AG04449 (cell line): ENCODE measurements at regions not wholly inside any gene's neighbourhood (a gene's known extent, or its start where the extent isn't known, plus 50 kb on each side); places are given as distances from the start of the nearest gene placed in this dataset.

Experiments
- CTCF ChIA-PET: fragments of 350-600 bp; formaldehyde crosslinking; extraction: SDS; loops from one replicate; lab custom pipeline; 2021; ENCODE audit warnings: antibody characterized with exemption; lab: Yijun Ruan, JAX
- POLR2A ChIA-PET: fragments of 400-600, 350-600 bp; formaldehyde crosslinking; extraction: SDS; loops from one replicate; lab custom pipeline; 2020; ENCODE audit warnings: antibody characterized with exemption, inconsistent platforms; lab: Yijun Ruan, JAX
- DNase-seq: peaks from one replicate; pipeline ENCODE4 v3.0.0-alpha.2; 2010; ENCODE audit warnings: low read depth, low spot score
- H3K4me3 ChIP-seq: 2 replicates; pipeline ENCODE4 v1.5.1; 2011; ENCODE audit warnings: low read depth, mild to moderate bottlenecking, control low read depth, low read length
- TF ChIP-seq, protein P1 (sequence below): IDR thresholded peaks from one replicate; pipeline ENCODE4 v1.5.1; 2011; ENCODE audit warnings: mild to moderate bottlenecking, moderate library complexity, low read length, control low read depth, inconsistent platforms; ENCODE audit not compliant: insufficient read depth; ENCODE audit errors: missing control alignments

DNA sequence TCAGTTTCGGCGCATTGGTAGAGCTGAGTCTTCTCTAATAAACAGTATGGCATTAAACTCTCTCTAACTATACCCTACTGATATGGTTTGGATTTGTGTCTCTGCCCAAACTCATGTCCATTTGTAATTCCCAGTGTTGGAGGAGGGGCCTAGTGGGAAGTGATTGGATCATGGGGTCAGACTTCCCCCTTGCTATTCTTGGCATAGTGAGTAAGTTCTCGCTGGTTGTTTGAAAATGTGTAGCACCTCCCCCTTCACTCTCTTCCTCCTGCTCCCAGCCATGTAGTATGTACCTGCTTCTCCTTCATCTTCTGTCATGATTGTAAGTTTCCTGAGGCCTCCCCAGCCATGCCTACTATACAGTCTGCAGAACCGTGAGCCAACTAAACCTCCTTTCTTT, 682.7 kb upstream of the ARGLU1 start:
- DNase-seq, result no peak
- TF ChIP-seq, protein P1, sequence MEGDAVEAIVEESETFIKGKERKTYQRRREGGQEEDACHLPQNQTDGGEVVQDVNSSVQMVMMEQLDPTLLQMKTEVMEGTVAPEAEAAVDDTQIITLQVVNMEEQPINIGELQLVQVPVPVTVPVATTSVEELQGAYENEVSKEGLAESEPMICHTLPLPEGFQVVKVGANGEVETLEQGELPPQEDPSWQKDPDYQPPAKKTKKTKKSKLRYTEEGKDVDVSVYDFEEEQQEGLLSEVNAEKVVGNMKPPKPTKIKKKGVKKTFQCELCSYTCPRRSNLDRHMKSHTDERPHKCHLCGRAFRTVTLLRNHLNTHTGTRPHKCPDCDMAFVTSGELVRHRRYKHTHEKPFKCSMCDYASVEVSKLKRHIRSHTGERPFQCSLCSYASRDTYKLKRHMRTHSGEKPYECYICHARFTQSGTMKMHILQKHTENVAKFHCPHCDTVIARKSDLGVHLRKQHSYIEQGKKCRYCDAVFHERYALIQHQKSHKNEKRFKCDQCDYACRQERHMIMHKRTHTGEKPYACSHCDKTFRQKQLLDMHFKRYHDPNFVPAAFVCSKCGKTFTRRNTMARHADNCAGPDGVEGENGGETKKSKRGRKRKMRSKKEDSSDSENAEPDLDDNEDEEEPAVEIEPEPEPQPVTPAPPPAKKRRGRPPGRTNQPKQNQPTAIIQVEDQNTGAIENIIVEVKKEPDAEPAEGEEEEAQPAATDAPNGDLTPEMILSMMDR, result no peak
- CTCF ChIA-PET, result no interaction called here
- POLR2A ChIA-PET, result no interaction called here
- H3K4me3 ChIP-seq, result no peak overlapping the region

DNA sequence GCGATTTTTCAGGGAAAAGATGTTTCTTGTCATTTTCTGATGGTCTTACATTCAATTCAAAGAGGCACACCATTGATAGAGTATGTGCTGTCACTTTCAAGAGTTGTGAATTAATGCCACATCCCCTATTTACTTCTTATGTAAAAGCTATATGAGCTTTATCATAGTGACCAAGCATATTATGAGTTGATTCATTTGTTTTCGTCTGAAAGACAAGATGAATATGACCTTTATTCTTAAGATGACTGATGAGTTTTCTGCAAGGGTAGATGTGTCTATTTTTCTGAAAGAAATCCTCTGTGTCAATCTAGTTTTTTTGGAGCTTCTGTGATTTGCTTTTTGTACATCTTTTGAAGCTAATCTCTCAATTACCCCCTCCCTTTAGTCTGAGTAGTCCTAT, 676.3 kb upstream of the ARGLU1 start:
- TF ChIP-seq, protein P1, result no peak
- ChIA-PET POLR2A (no interaction called here), CTCF (no interaction called here)
- H3K4me3 ChIP-seq, result no peak overlapping the region
- DNase-seq, result no peak

DNA sequence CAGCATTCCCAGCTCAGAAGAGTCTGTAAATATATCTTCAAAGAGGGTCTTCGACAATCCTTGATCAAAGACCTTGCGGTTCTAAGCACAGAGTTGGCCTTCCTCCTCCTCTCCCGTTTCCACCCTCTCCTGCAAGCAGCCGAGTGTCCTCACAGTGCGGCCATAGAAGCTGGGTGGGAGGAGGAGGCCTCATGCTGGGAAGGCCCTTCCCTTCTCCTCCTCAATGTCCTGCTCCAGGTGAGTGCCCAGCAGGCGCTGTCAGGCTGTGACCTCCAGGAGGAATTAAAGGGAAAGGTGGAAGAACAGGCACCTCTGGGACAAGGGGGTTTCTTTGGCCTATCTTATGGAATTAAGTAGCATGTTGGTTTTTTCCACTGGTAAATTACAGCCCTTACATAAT, 674.2 kb upstream of the ARGLU1 start:
- CTCF ChIA-PET, result no interaction called here
- POLR2A ChIA-PET, result no interaction called here
- TF ChIP-seq, protein P1, result no peak
- H3K4me3 ChIP-seq, result no peak overlapping the region
- no peak for DNase-seq

DNA sequence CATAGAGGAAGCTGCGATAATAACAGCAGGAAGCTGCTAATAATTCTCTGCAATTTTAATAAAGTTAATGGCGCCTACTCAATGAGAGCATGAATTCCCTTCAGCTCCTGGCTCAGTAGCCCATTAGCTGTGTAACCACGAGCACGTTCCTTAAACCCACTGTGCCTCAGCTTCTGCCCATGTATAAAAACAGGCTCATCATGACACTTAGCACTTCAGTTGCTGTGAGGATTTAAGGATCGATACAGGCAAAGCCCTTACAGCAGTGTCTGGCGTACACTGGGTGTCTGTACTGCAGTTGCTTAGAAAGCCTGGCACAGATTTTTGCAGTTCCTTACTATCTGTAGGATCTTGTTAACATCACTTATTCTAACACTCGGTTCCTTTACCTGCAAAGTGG, 673.4 kb upstream of the ARGLU1 start:
- ChIA-PET CTCF (no interaction called here), POLR2A (no interaction called here)
- TF ChIP-seq, protein P1, result no peak
- DNase-seq, result no peak
- no peak overlapping the region for H3K4me3 ChIP-seq

DNA sequence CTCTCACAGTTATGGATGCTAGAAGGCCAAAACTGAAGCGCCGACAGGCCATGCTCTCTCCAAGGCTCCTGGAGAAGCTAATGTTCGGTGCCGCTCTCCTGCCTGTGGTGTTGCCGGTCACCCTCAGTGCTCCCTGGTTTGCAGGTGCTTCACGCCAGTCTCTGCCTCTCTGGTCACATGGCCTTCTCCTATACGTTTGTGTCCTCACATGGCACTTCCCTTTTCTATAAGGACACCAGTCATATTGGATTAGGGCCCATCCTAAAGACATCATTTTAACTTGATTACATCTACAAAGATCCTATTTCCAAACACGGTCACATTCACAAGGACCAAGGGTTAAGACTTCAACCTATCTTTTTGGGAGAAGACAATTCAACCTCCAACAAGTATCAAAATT, 671.3 kb upstream of the ARGLU1 start:
- TF ChIP-seq, protein P1, result no peak
- ChIA-PET CTCF (no interaction called here), POLR2A (no interaction called here)
- DNase-seq, result no peak
- H3K4me3 ChIP-seq, result no peak overlapping the region

DNA sequence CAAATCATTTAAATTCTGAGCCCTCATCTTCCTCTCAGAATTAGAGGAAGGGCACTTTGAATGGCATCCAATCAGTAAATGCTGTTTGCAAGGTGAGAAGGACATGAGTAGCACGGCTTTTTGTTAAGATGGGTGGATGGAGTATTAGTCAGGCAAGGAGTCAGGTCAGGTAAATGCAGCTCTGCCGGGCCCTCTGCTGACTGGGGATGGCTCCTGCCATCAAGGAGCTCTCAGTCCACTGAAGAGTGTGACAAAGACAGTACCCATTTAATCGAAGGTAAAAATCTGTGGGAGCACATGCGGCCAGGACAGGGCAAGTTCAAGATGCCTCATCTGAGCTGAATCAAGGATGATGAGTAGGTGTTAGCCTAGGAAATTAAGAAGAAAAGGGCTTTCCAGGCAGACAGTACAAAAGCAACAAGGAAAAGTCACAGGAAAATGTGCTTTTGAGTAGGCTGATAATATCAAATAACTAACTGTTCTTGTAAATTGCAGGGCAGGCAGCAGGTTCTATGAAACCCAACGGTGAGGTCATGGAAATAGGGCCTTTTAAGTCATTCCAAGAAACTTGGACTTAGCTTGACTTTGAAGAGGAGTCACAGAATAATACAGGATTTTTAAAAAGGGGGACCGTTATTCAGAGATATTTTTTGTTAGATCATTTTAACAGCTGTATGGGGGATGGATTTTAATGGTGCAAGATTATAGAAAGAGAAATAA, 670.5 kb upstream of the ARGLU1 start:
- DNase-seq, result no peak
- TF ChIP-seq, protein P1, result no peak
- no peak overlapping the region for H3K4me3 ChIP-seq
- CTCF ChIA-PET, result no interaction called here
- POLR2A ChIA-PET, result no interaction called here
